Endothelial cell of umbilical vein (primary cell): ENCODE measurements at regions not wholly inside any gene's neighbourhood (a gene's known extent, or its start where the extent isn't known, plus 50 kb on each side); places are given as distances from the start of the nearest gene placed in this dataset.

ENCODE experiments used
- EZH2 ChIP-seq: IDR thresholded peaks from 2 replicates; pipeline ENCODE4 v1.6.1; 2012; ENCODE audit warnings: borderline replicate concordance, low read depth, mild to moderate bottlenecking, moderate library complexity, low read length, inconsistent platforms; ENCODE audit not compliant: severe bottlenecking
- FOS ChIP-seq: IDR thresholded peaks from 2 replicates; pipeline ENCODE4 v1.6.1; 2011; ENCODE audit warnings: mild to moderate bottlenecking, low read length, moderate library complexity, borderline replicate concordance; ENCODE audit not compliant: insufficient read depth
- GATA2 ChIP-seq: IDR thresholded peaks from 2 replicates; pipeline ENCODE4 v1.7.0; 2011; ENCODE audit warnings: low read depth, mild to moderate bottlenecking, moderate library complexity, mixed read lengths, low read length; ENCODE audit not compliant: insufficient read length, insufficient read depth
- JUN ChIP-seq: IDR thresholded peaks from 2 replicates; pipeline ENCODE4 v1.6.1; 2011; ENCODE audit warnings: borderline replicate concordance, low read depth; ENCODE audit not compliant: insufficient read length, insufficient read depth
- MAX ChIP-seq: IDR thresholded peaks from 2 replicates; pipeline ENCODE4 v1.6.1; 2011; ENCODE audit not compliant: insufficient read depth, insufficient read length
- MYC ChIP-seq: IDR thresholded peaks from one replicate; pipeline ENCODE4 v1.6.1; 2011; ENCODE audit warnings: mild to moderate bottlenecking, low read depth, low read length
- POLR2A ChIP-seq: IDR thresholded peaks from 2 replicates; pipeline ENCODE4 v1.6.1; 2012; ENCODE audit warnings: low read depth, mild to moderate bottlenecking, control low read depth, low read length
- POLR2AphosphoS5 ChIP-seq: IDR thresholded peaks from 2 replicates; pipeline ENCODE4 v1.6.1; 2012; ENCODE audit warnings: low read depth, mild to moderate bottlenecking, control low read depth, low read length, moderate library complexity; ENCODE audit not compliant: insufficient read depth
- TF ChIP-seq, protein P1 (sequence below), 2 donors: IDR thresholded peaks; 1 replicate in 1 of 2; 2 replicates in 1 of 2; pipeline ENCODE4 v1.5.1; 2011; ENCODE audit warnings: low read length in 2 of 2, mild to moderate bottlenecking in 2 of 2, moderate library complexity in 2 of 2, control low read depth in 1 of 2, inconsistent platforms in 1 of 2, low read depth in 1 of 2; ENCODE audit not compliant: insufficient read depth in 1 of 2; ENCODE audit errors: extremely low read depth in 1 of 2

DNA sequence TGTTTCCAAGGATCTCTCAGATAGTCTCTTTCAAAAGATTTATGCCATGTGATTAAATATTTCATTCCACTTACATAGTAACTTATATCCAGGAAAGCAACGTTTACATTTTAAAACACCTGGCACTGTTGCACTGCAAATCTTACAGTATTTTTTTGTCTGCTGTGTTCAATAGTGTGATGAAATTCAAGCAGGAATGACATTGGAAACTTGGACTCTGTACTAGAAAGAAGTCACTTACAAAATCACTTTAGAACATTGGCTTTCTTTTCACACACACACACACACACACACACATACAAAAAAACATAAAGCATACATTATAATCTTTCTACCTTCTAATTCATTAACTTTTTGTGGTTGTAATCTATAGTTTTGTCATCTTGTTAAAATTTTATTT is 66.2 kb upstream of the USP15 start:
- TF ChIP-seq, protein P1, sequence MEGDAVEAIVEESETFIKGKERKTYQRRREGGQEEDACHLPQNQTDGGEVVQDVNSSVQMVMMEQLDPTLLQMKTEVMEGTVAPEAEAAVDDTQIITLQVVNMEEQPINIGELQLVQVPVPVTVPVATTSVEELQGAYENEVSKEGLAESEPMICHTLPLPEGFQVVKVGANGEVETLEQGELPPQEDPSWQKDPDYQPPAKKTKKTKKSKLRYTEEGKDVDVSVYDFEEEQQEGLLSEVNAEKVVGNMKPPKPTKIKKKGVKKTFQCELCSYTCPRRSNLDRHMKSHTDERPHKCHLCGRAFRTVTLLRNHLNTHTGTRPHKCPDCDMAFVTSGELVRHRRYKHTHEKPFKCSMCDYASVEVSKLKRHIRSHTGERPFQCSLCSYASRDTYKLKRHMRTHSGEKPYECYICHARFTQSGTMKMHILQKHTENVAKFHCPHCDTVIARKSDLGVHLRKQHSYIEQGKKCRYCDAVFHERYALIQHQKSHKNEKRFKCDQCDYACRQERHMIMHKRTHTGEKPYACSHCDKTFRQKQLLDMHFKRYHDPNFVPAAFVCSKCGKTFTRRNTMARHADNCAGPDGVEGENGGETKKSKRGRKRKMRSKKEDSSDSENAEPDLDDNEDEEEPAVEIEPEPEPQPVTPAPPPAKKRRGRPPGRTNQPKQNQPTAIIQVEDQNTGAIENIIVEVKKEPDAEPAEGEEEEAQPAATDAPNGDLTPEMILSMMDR (IDR thresholded peaks at IDR 0.05; ENCODE audit: extremely low read depth in 1 of 2, insufficient read depth in 1 of 2, low read depth in 1 of 2, low read length in 2 of 2), result no peak
- TF ChIP-seq MYC (no peak), POLR2AphosphoS5 (no peak), POLR2A (no peak), JUN (no peak), MAX (no peak), EZH2 (no peak), FOS (no peak), GATA2 (no peak)
